H9 (cell line): ENCODE measurements at regions not wholly inside any gene's neighbourhood (a gene's known extent, or its start where the extent isn't known, plus 50 kb on each side); places are given as distances from the start of the nearest gene placed in this dataset.

ENCODE experiments used
- DNase-seq: peaks from one replicate; pipeline ENCODE4 v3.0.0-alpha.2; 2017
- H2AFZ ChIP-seq: one replicate; pipeline ENCODE4 v1.6.1; 2013; ENCODE audit warnings: mild to moderate bottlenecking, low read length, control low read depth, moderate library complexity
- H2AK5ac ChIP-seq: 2 replicates; pipeline ENCODE4 v1.6.1; 2013; ENCODE audit warnings: low read length, control low read depth, mixed read lengths; ENCODE audit not compliant: insufficient read length
- H2BK120ac ChIP-seq: one replicate; pipeline ENCODE4 v1.6.1; 2013; ENCODE audit warnings: low read depth, mild to moderate bottlenecking, low read length, control low read depth, inconsistent platforms; ENCODE audit not compliant: poor library complexity, severe bottlenecking
- H2BK12ac ChIP-seq: 2 replicates; pipeline ENCODE4 v1.6.1; 2013; ENCODE audit warnings: low read length, control low read depth, mixed read lengths, low read depth; ENCODE audit not compliant: insufficient read length
- H2BK15ac ChIP-seq: 2 replicates; pipeline ENCODE4 v1.6.1; 2013; ENCODE audit warnings: low read depth, low read length, control low read depth
- H2BK20ac ChIP-seq: one replicate; pipeline ENCODE4 v1.6.1; 2013; ENCODE audit warnings: low read depth, mild to moderate bottlenecking, low read length, control low read depth, inconsistent platforms; ENCODE audit not compliant: poor library complexity, severe bottlenecking
- H2BK5ac ChIP-seq: 2 replicates; pipeline ENCODE4 v1.6.1; 2013; ENCODE audit warnings: low read length, control low read depth, mixed read lengths; ENCODE audit not compliant: insufficient read length
- H3K14ac ChIP-seq: 2 replicates; pipeline ENCODE4 v1.6.1; 2013; ENCODE audit warnings: low read length, control low read depth; ENCODE audit not compliant: insufficient read depth
- H3K18ac ChIP-seq: 2 replicates; pipeline ENCODE4 v1.6.1; 2013; ENCODE audit warnings: low read depth, mild to moderate bottlenecking, mixed read lengths, low read length, control low read depth; ENCODE audit not compliant: insufficient read length
- H3K23ac ChIP-seq: 2 replicates; pipeline ENCODE4 v1.6.1; 2013; ENCODE audit warnings: low read length, control low read depth, mixed read lengths, low read depth; ENCODE audit not compliant: insufficient read length
- H3K23me2 ChIP-seq: 2 replicates; pipeline ENCODE4 v1.6.1; 2013; ENCODE audit warnings: low read depth, mild to moderate bottlenecking, mixed read lengths, low read length, control low read depth; ENCODE audit not compliant: insufficient read length, poor library complexity, severe bottlenecking
- H3K27ac ChIP-seq: 2 replicates; pipeline ENCODE4 v1.5.1; 2013; ENCODE audit warnings: low read length, control low read depth, mixed read lengths, low read depth; ENCODE audit not compliant: insufficient read length
- H3K27me3 ChIP-seq: 2 replicates; pipeline ENCODE4 v1.6.1; 2013; ENCODE audit warnings: low read length, control low read depth, inconsistent platforms; ENCODE audit not compliant: insufficient read depth
- H3K4ac ChIP-seq: 2 replicates; pipeline ENCODE4 v1.6.1; 2013; ENCODE audit warnings: low read depth, mild to moderate bottlenecking, control low read depth, inconsistent platforms, low read length, moderate library complexity
- H3K4me1 ChIP-seq: 2 replicates; pipeline ENCODE4 v1.6.1; 2013; ENCODE audit warnings: low read length, control low read depth, inconsistent platforms; ENCODE audit not compliant: insufficient read depth
- H3K4me2 ChIP-seq: 2 replicates; pipeline ENCODE4 v1.6.1; 2013; ENCODE audit warnings: low read length, control low read depth, mixed read lengths; ENCODE audit not compliant: insufficient read length, insufficient read depth
- H3K56ac ChIP-seq: 2 replicates; pipeline ENCODE4 v1.6.1; 2013; ENCODE audit warnings: low read depth, mild to moderate bottlenecking, mixed read lengths, low read length, control low read depth; ENCODE audit not compliant: insufficient read length
- H3K79me1 ChIP-seq: 2 replicates; pipeline ENCODE4 v1.6.1; 2013; ENCODE audit warnings: low read depth, mild to moderate bottlenecking, moderate library complexity, low read length, control low read depth, inconsistent platforms; ENCODE audit not compliant: insufficient read depth, poor library complexity, severe bottlenecking
- H3K79me2 ChIP-seq: 2 replicates; pipeline ENCODE4 v1.6.1; 2013; ENCODE audit warnings: low read length, control low read depth, inconsistent platforms; ENCODE audit not compliant: insufficient read depth
- H3K9ac ChIP-seq: 2 replicates; pipeline ENCODE4 v1.6.1; 2013; ENCODE audit warnings: low read length, control low read depth, mixed read lengths; ENCODE audit not compliant: insufficient read length; ENCODE audit errors: extremely low read depth
- H3K9me3 ChIP-seq: one replicate; pipeline ENCODE4 v1.6.1; 2013; ENCODE audit warnings: low read depth, low read length, inconsistent platforms; ENCODE audit not compliant: control insufficient read depth
- H3T11ph ChIP-seq: one replicate; pipeline ENCODE4 v1.6.1; 2013; ENCODE audit warnings: mild to moderate bottlenecking, low read length, control low read depth, inconsistent platforms
- H4K20me1 ChIP-seq: one replicate; pipeline ENCODE4 v1.6.1; 2013; ENCODE audit not compliant: control insufficient read depth, insufficient read length, insufficient read depth
- H4K5ac ChIP-seq: 2 replicates; pipeline ENCODE4 v1.6.1; 2013; ENCODE audit warnings: low read depth, mild to moderate bottlenecking, mixed read lengths, low read length, control low read depth; ENCODE audit not compliant: insufficient read length
- H4K8ac ChIP-seq: replicated peaks from 2 replicates; pipeline ENCODE4 v1.6.1; 2013; ENCODE audit warnings: low read length, control low read depth, mixed read lengths, low read depth; ENCODE audit not compliant: insufficient read length
- H4K91ac ChIP-seq: 2 replicates; pipeline ENCODE4 v1.6.1; 2013; ENCODE audit warnings: low read depth, mild to moderate bottlenecking, moderate library complexity, mixed read lengths, low read length, control low read depth; ENCODE audit not compliant: insufficient read length
- H3K27ac Mint-ChIP-seq, 3 experiments: 2 replicates in 2 of 3; 3 replicates in 1 of 3; pipeline ENCODE4 v1.8.0; 2020 to 2021; ENCODE audit warnings: mixed read lengths in 3 of 3, mild to moderate bottlenecking in 1 of 3, moderate library complexity in 1 of 3
- H3K27me3 Mint-ChIP-seq: 2 replicates; pipeline ENCODE4 v1.8.0; 2021; ENCODE audit warnings: low read depth, mild to moderate bottlenecking, moderate library complexity, mixed read lengths
- H3K36me3 Mint-ChIP-seq, 3 experiments: 2 replicates in 2 of 3; 3 replicates in 1 of 3; pipeline ENCODE4 v1.8.0; 2020 to 2021; ENCODE audit warnings: low read depth in 3 of 3, mixed read lengths in 3 of 3; ENCODE audit not compliant: insufficient read depth in 1 of 3
- H3K4me1 Mint-ChIP-seq, 2 experiments: 2 replicates each; pipeline ENCODE4 v1.8.0; 2020; ENCODE audit warnings: mixed read lengths in 2 of 2
- H3K4me3 Mint-ChIP-seq, 2 experiments: 2 replicates in 1 of 2; 3 replicates in 1 of 2; pipeline ENCODE4 v1.8.0; 2020 to 2021; ENCODE audit warnings: mild to moderate bottlenecking in 2 of 2, mixed read lengths in 2 of 2, moderate library complexity in 1 of 2
- H3K9me3 Mint-ChIP-seq, 2 experiments: 2 replicates in 1 of 2; 3 replicates in 1 of 2; pipeline ENCODE4 v1.8.0; 2020; ENCODE audit warnings: mild to moderate bottlenecking in 2 of 2, mixed read lengths in 2 of 2, moderate library complexity in 1 of 2
- CTCF ChIP-seq: fragments of 200-600 bp; sonication (generic); conservative IDR thresholded peaks from 3 replicates; pipeline ENCODE4 v1.8.0; 2021; ENCODE audit warnings: antibody characterized with exemption, mild to moderate bottlenecking
- WGBS: extraction: QIAGEN DNeasy Blood & Tissue Kit; methylation state at CpG from one replicate; pipeline ENCODE4 v1.1.7; 2013; ENCODE audit warnings: missing lambda C conversion rate, low lambda C conversion rate, mixed read lengths; ENCODE audit not compliant: insufficient read length; ENCODE audit errors: extremely low coverage; 5-methylcytosine and 5-hydroxymethylcytosine counted together

DNA sequence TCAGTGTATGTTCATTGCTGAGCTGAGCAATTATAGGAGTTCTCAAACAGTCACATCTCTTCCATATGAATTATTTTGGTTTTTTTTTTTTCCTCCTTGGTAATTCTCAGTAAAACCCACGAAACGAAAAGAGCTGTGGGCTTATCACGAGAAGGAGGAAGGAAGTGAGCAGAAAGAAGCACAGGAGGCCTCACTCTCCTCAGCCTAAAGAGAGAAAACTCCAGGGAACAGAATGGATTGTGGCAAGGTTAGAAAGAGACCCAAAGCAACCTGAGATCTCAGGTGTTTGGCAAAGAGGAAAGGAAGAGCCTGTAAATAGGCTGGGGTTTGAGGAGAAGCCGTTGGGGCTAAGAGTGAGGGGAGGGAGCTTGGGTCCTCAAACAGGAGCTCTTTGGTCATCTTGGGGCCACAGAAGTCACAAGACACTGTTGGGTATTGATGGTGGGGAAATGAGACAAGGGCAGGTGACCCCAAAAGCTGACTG lies 67.8 kb upstream of the CITED2 start:
- H3T11ph ChIP-seq = no peak overlapping the region
- Mint-ChIP-seq H3K4me1 (peaks cover 18 to 22% of the 10 kb centered on the region in 2 experiments), H3K27me3 (no peaks in the 10 kb centered on the region), H3K9me3 (no peaks in the 10 kb centered on the region), H3K27ac (peak overlapping the region; percentile 6 to 35 (median 29); a peak in 4 of 7 replicates), H3K4me3 (no peak overlapping the region), H3K36me3 (no peaks in the 10 kb centered on the region)
- H2BK15ac ChIP-seq = no peak overlapping the region
- H2BK5ac ChIP-seq = no peak overlapping the region
- H3K23ac ChIP-seq = no peak overlapping the region
- H2AFZ ChIP-seq = no peak overlapping the region
- no peak overlapping the region for H3K14ac ChIP-seq
- no peak overlapping the region for H3K4ac ChIP-seq
- no peaks in the 10 kb centered on the region for H4K20me1 ChIP-seq
- no peaks in the 10 kb centered on the region for H3K9me3 ChIP-seq
- no peak overlapping the region for H4K5ac ChIP-seq
- H3K56ac ChIP-seq = no peak overlapping the region
- no peak overlapping the region for H4K91ac ChIP-seq
- H3K18ac ChIP-seq = no peak overlapping the region
- H3K9ac ChIP-seq = no peak overlapping the region
- H3K27ac ChIP-seq = no peak overlapping the region
- no peaks in the 10 kb centered on the region; the same call in 1 of the 2 replicates for H3K4me1 ChIP-seq
- H3K23me2 ChIP-seq = no peaks in the 10 kb centered on the region
- no peak overlapping the region for H4K8ac ChIP-seq
- H3K4me2 ChIP-seq = no peak overlapping the region
- no peak overlapping the region for H2BK20ac ChIP-seq
- DNase-seq = no peak
- TF ChIP-seq CTCF = no peak
- no peak overlapping the region for H2BK12ac ChIP-seq
- no CpG with 5 or more reads among the region's 4 CpGs for WGBS
- no peaks in the 10 kb centered on the region for H3K79me2 ChIP-seq
- no peaks in the 10 kb centered on the region for H3K79me1 ChIP-seq
- H2BK120ac ChIP-seq = no peak overlapping the region
- H3K27me3 ChIP-seq = no peaks in the 10 kb centered on the region
- no peak overlapping the region for H2AK5ac ChIP-seq
